NCI-H2081 (cell line): ENCODE measurements at regions not wholly inside any gene's neighbourhood (a gene's known extent, or its start where the extent isn't known, plus 50 kb on each side); places are given as distances from the start of the nearest gene placed in this dataset.

Experiments
- DNase-seq, 2 experiments: peaks; one replicate each; lab custom pipeline; 2025; lab: John Stamatoyannopoulos, UW

GRCh38 chr7:94054130-94054529, 50.0 kb upstream of the BET1 start:
- DNase-seq = peak in 1 of 2 experiments; percentile 11

- DNase-seq = no peak
Observed at GRCh38 chr7:94055963-94056362, 51.8 kb upstream of the BET1 start.

GRCh38 chr7:94056796-94057207, 52.6 kb upstream of the BET1 start:
- DNase-seq = no peak

DNA sequence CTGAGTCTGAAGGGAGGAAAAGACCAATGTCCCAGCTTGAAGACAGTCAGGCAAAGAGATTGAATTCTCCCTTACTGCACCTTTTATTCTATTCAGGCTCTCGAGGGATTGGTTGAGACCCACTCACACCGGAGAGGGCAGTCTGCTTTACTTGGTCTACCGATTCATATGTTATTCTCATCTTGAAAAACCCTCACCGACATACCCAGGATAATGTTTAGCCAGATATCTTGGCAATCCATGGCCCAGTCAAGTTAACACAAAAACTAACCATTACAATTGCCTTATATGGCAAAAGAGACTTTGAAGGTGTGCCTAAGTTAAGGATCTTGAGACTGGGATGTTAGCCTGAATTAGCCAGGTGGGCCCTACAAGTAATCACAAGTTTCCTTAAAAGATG, 53.8 kb upstream of the BET1 start:
- no peak for DNase-seq

- DNase-seq = no peak
Observed at GRCh38 chr7:94059746-94060145, 55.6 kb upstream of the BET1 start.

DNA sequence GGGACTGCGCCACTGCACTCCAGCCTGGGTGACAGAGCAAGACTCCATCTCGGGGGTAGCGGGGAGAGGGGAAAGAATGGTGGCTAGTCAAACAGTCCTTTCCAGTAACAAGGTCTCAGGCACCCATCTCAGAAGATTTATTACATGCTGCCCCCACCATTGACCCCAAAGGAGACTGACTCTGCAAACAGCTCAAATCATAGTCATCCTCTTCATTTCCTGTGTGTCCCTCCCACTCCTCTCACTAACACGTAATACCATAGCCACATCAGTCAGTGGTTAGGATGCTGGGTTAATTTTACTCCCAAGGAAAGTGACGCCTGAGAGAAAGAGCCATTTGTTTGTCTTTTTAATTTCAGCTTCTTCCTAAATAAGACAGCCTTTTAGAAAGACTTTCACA, 56.6 kb upstream of the BET1 start:
- DNase-seq = no peak

DNA sequence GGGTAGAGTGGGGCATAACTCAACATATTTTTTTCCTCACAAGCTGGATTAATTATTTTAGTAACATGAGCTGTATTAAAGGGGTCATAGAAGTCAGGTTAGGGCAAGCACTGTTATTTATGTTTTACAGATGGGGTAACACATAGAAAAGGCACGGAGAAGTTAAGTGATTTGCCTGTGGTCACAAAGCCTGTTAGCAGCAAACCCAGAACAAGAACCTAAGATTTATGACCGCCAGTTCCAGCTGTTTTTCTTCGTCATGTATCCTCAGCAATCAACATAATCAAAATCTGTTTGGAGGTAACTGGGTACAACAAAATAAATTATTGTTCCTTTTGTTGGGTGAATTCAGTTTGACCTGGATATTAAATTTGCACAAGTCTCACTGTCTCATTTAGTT, 57.2 kb upstream of the BET1 start:
- DNase-seq = no peak

DNA sequence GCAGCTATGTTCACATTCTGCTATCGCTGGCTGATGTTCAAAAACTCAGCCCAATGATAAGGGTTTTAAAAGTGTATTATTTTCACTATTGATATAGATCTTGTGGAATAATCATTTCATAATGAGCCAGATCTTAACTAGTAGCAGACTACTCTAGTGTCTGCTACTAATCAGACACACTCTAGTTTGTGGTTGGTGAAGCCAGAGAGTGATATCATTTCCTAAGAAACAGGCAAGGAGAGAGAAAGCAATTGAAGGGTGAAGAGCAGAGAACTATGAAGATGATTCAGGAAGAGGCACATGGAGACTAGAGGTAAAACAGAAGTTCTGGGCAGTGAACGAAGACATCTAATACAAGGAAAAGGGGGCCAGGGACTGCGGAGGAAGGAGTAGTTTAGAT, 58.2 kb upstream of the BET1 start:
- no peak for DNase-seq

- no peak for DNase-seq
Observed at GRCh38 chr7:94064541-94065191, 60.5 kb upstream of the BET1 start.

DNA sequence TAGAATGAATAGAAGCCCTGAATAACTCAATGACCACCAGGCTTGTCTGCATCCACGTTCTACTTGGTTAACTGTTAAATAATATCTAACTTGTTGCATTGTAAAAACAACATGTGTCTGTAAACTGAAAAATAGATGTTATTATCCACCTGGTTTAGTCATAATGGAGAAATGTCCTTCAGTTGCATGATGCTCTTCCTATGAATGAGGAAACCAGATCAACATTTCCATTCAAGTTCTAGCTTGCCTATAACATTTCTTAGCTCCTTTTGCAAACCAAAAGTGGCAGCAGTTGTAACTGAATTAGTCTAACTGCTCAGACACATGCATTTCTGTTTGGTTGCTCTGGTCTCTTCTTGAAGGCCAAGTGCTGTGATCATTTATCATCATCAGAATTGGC, 62.9 kb upstream of the BET1 start:
- DNase-seq = no peak

DNA sequence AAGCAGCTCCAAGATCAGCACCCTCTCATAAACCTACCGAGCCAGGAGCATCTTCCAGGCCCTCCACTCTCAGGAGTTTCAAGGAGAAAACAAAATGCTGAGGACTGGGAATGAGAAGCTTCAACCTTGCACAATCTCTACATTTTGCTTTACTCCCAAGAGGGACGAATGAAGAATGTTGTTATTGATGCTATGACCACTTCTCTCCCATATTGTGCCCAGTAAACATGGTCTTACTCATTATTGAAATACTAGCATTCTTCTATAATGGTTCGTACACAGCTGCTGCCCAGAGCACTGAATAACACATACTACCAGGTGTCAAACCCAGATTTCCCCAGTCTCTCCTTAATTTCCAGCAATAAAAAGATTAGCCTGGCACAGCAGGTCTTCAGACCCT, 63.4 kb upstream of the BET1 start:
- no peak for DNase-seq

DNA sequence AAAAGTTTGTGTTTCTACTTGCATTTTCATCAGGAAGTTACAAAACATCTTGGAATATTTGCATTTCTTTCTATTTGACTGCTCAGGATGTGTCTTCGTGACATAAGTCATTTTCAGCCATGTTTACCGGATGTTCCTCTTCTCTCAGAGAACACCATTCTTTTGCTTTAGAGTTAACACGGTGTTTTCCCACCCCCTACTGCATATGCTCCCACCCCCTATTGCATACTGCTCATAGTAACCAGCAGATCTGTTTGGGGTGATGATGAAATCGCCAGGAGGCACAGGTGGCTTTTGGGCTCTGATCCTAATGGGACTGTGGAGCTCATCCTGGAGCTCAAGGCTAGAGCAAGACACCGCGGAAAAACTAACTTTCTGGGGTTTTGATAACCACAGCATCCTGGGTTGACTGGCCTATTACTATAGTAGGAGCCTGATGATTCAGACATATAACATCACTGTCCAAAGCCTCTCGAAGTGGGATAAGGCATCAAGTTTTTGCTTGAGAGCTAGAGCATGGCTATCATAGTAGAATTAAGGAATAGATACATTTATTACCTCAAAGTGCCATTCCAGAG, 65.1 kb upstream of the BET1 start:
- no peak for DNase-seq

DNA sequence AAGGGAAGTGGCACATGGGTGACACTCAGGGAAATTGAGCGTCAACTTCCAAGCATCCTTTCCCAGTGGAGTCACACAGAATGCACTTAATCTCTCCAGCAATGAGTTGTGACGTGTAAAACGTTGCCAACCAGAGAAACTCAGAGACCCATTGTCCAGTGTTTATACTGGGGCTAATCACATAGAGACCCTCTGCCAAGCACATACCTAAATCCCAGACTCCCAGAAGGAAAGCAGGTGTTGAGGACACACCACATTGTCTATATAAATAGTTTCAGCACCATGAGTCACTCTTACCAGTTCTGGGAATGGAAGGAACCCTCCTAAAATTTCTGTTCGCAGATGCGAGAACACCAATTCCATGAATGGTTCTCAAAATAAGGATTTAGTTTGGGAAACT, 76.4 kb upstream of the BET1 start:
- DNase-seq = no peak

GRCh38 chr7:94082126-94082525, 78.0 kb upstream of the BET1 start:
- DNase-seq = no peak

DNA sequence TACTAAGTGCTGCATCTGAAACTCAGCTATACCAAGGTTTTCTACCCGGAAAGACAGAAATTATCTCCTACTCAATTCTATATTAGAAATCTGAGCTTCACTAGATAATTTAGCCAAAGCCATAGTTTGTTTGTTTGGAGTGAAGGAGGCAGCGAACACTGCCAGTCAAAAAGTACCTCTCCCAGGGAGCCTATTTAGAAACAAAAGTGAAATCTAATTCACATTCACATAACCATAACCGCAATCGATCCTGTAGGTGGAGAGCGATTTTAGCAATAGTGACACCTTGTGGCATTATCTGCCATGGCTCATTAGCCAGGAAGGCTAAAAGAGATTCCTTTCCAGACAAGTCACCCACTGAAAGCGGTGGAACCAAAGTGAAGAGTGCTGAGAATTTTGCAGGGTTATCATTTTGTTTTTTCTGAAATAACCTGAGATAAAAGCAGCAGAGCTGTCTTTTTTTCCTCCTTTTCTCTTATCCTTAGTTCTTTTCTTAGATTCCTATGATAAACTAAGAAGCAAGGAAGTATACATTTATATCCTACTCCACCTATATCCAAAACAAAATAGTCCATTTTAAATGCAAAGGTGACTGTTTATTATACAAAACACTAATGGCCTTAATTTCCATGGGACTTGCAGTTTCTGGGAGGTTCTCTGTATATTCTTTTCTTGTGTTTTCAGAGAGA, 83.7 kb upstream of the BET1 start:
- peak; percentile 59 to 74 for DNase-seq

DNA sequence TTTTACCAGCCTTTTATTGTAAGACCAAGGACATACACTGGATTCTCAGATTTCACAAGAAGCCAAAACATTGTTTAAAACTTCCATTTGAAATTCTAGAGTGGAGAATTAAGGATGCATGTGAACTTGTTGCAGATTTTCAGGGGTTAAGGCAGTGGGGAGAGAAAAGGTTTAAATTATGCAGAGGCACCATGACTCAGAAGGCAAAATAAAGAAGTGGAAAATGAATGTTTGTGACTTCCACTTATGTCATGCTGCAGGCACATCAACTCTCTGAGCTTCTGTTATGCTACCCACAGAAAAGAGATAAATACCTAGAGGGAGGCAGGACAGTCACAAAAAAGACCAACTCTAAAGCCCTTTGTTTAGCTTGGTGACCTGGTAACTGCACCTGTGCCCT, 84.4 kb upstream of the BET1 start:
- DNase-seq = no peak

- no peak for DNase-seq
Observed at GRCh38 chr7:94089806-94090205, 85.7 kb upstream of the BET1 start.

GRCh38 chr7:94092980-94093379, 88.8 kb upstream of the BET1 start:
- no peak for DNase-seq

DNA sequence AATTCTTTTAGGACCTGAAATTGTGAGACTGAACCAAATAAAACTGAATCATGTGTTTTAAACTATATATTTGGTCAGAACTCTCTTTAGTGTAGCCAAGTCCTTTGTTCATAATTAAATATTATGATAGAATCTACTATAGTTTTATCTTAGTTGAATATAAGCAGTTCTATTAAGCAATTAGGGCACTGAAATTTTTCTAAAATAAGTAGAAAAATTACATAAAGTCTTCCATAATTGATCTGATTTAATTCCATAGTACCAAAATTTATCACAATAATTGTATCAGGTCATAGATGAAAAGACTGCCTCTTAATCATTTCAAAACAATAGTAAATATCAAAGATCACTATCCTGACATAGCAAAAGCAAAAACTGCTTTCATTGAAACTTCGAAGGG, 90.1 kb upstream of the BET1 start:
- no peak for DNase-seq

DNA sequence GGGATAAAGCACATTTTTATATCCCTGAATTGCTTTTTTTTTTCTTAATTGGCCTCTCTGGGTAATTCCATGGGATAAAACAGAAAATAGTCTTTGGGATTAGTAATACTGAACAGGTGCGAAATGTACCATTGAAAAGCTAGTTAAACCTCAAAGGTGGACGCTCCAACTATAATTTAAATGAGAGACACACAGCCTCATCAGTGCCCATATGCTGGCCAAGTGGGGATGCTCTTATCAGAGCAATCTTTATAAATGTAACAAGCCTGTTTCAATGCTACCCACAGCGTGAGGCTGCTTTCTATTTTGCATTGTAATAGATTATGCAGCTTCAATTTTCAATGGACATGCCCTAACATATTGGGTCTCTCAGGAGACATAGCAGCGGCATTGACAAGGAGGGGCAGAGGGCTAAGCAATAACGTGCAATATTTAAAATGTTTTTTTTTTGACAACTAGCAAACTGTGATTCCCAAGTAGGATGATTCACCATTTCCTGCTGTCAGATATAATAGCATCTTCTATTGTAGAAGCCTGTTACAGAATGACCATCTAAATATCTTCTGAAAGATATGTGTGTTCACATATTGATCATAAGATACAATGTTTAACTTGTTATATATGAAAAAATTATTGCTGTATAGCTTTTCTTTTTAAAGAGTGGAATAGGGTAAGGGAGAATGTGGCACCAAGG, 91.3 kb upstream of the BET1 start:
- DNase-seq = no peak

DNA sequence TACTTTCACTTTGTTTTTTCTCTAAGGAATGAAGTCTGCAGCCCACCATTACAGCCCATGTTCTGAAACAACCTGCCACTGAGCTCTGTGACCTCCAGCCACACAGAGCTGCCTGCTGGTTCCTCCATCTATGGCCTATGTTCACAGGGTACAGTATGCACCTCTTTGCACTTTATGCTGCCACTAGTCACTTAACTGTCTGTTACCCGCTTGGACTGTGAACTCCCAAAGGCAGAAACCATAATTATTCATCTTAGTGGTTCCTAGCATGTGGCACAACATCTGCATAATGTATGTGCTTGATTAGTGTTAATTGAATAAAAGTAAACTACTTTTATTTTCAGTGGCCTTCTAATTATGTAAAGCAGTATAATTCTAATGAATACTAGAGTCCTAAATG, 95.5 kb upstream of the BET1 start:
- DNase-seq = no peak

DNA sequence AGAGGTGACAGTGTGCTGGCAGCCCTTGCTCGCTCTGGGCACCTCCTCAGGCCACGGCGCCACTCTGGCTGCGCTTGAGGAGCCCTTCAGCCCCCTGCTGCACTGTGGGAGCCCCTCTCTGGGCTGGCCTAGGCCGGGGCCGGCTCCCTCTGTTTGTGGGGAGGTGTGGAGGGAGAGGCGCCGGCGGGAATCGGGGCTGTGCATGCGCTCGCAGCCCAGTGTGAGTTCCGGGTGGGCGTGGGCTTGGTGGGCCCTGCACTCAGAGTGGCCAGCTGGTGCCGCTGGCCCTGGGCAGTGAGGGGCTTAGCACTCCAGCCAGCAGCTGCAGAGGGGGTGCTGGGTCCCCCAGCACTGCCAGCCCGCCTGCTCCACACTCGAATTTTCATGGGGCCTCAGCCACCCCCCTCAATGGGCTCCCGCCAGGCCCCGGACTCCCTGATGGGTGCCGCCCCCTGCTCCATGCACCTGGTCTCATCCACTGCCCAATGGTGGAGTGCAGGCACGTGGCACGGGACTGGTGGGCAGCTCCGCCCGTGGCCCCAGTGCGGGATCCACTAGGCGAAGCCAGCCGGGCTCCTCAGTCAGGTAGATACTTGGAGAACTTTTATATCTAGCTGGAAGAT, 96.7 kb upstream of the BET1 start:
- no peak for DNase-seq

- no peak for DNase-seq
Observed at GRCh38 chr7:94104301-94104700, 100.1 kb upstream of the BET1 start.
